ENCODE measurements at regions not wholly inside any gene's neighbourhood (a gene's known extent, or its start where the extent isn't known, plus 50 kb on each side); places are given as distances from the start of the nearest gene placed in this dataset.

DNA sequence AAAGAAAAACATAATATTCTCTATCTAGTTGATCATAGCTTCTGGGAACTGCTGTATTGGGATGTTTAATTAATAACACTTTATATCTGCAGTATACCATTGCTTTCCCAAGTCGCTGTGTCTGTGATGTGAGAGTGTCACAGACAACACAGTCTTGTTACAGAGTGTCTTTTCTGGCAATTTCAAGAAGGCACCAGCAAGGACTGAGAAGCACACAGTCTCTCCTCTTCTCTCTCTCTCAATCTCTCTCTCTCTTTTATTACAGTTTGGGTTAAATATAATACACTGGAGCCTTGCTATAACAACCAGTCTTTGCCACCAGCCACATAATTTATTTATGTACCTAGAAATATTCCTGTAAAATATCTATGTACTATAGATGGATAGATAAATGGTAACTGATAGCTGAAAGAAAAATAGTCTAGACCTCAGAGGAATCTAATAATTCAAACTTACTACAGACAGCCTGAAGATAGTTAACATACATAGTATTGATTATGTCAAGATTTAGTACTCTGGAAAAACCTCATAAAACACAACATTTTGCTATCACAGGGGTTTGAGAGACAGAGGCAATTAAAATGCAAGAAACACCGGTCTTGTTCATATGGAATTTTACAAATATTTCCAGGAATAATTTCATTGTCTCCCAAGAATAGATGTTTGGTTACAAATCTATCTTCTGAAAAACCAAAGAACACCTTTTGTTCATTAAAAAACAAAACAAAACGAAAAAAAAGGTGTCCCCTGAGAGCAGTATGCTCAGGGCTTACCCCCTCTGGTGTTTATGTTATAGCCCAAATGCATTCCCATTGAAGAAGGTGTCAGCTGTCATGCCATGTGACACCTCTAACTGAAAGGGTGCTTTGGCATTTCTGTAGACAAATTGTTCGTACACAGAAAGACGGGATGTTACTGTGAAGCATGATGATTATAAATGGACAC is 507.8 kb downstream of the TBC1D4 start:
- intact Hi-C loops (cut with DNase I; ENCODE audit: low total_unique reads) = no loop called here
- H3K4me1 ChIP-seq = no peaks in the 10 kb centered on the region
- H3K36me3 ChIP-seq = no peaks in the 10 kb centered on the region
- no peaks in the 10 kb centered on the region for H3K27me3 ChIP-seq (replicated peaks in 1 of 7)
- no peak for TF ChIP-seq POLR2AphosphoS5 (IDR thresholded peaks at IDR 0.05)
- no peak for TF ChIP-seq POLR2A (IDR thresholded peaks at IDR 0.05)
- TF ChIP-seq, protein P1, sequence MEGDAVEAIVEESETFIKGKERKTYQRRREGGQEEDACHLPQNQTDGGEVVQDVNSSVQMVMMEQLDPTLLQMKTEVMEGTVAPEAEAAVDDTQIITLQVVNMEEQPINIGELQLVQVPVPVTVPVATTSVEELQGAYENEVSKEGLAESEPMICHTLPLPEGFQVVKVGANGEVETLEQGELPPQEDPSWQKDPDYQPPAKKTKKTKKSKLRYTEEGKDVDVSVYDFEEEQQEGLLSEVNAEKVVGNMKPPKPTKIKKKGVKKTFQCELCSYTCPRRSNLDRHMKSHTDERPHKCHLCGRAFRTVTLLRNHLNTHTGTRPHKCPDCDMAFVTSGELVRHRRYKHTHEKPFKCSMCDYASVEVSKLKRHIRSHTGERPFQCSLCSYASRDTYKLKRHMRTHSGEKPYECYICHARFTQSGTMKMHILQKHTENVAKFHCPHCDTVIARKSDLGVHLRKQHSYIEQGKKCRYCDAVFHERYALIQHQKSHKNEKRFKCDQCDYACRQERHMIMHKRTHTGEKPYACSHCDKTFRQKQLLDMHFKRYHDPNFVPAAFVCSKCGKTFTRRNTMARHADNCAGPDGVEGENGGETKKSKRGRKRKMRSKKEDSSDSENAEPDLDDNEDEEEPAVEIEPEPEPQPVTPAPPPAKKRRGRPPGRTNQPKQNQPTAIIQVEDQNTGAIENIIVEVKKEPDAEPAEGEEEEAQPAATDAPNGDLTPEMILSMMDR (IDR thresholded peaks at IDR 0.05 in 8 of 11, conservative IDR thresholded peaks at IDR 0.05 in 3 of 11) = no peak
- H3K27ac ChIP-seq = no peak overlapping the region
- 58 to 63% (median 62%) methylated on average over 5 of the region's 5 CpGs for WGBS, 5 donors
- H3K4me3 ChIP-seq = no peak overlapping the region
- H3K9me3 ChIP-seq = no peaks in the 10 kb centered on the region
- DNase-seq = no peak

GRCh38 chr13:74969419-74969818 is 512.5 kb downstream of the TBC1D4 start:
- no peak for TF ChIP-seq POLR2AphosphoS5 (IDR thresholded peaks at IDR 0.05)
- TF ChIP-seq, protein P1 (IDR thresholded peaks at IDR 0.05 in 8 of 11, conservative IDR thresholded peaks at IDR 0.05 in 3 of 11) = no peak
- TF ChIP-seq POLR2A (IDR thresholded peaks at IDR 0.05) = no peak
- peaks cover 0 to 5% (median 0%) of the 10 kb centered on the region in 8 donors for H3K9me3 ChIP-seq
- H3K4me3 ChIP-seq = no peak overlapping the region
- H3K36me3 ChIP-seq = no peaks in the 10 kb centered on the region
- 57 to 75% (median 62%) methylated on average over 1 of the region's 1 CpG for WGBS, 5 donors
- no peaks in the 10 kb centered on the region for H3K4me1 ChIP-seq
- H3K27me3 ChIP-seq (replicated peaks in 1 of 7) = no peaks in the 10 kb centered on the region
- no peak for DNase-seq
- intact Hi-C loops (cut with DNase I; ENCODE audit: low total_unique reads) = no loop called here
- no peak overlapping the region for H3K27ac ChIP-seq

GRCh38 chr13:74966814-74967424 is 515.0 kb downstream of the TBC1D4 start:
- intact Hi-C loops (cut with DNase I; ENCODE audit: low total_unique reads) = no loop called here
- no peaks in the 10 kb centered on the region for H3K4me1 ChIP-seq
- peaks cover 0 to 5% (median 0%) of the 10 kb centered on the region in 8 donors for H3K9me3 ChIP-seq
- H3K27ac ChIP-seq = no peak overlapping the region
- no peaks in the 10 kb centered on the region for H3K27me3 ChIP-seq (replicated peaks in 1 of 7)
- no peak overlapping the region for H3K4me3 ChIP-seq
- DNase-seq = no peak
- H3K36me3 ChIP-seq = no peaks in the 10 kb centered on the region
- WGBS, 5 donors = 54 to 64% (median 58%) methylated on average over 5 of the region's 5 CpGs
- TF ChIP-seq POLR2A (IDR thresholded peaks at IDR 0.05) = no peak
- TF ChIP-seq, protein P1 (IDR thresholded peaks at IDR 0.05 in 8 of 11, conservative IDR thresholded peaks at IDR 0.05 in 3 of 11) = no peak

GRCh38 chr13:74966275-74966674 is 515.7 kb downstream of the TBC1D4 start:
- intact Hi-C loops (cut with DNase I; ENCODE audit: low total_unique reads) = no loop called here
- no peak for DNase-seq
- TF ChIP-seq POLR2AphosphoS5 (IDR thresholded peaks at IDR 0.05) (no peak), POLR2A (IDR thresholded peaks at IDR 0.05) (no peak)
- TF ChIP-seq, protein P1 (IDR thresholded peaks at IDR 0.05 in 8 of 11, conservative IDR thresholded peaks at IDR 0.05 in 3 of 11) = no peak
- H3K36me3 ChIP-seq = no peaks in the 10 kb centered on the region
- H3K4me1 ChIP-seq = no peaks in the 10 kb centered on the region
- no peak overlapping the region for H3K27ac ChIP-seq
- no peak overlapping the region for H3K4me3 ChIP-seq
- H3K9me3 ChIP-seq = peaks cover 0 to 9% (median 0%) of the 10 kb centered on the region in 8 donors
- H3K27me3 ChIP-seq (replicated peaks in 1 of 7) = no peaks in the 10 kb centered on the region
- WGBS, 5 donors = 58 to 72% (median 67%) methylated on average over 4 of the region's 4 CpGs

Data from spleen (tissue), 11 donors.